H9 (cell line): ENCODE measurements at regions not wholly inside any gene's neighbourhood (a gene's known extent, or its start where the extent isn't known, plus 50 kb on each side); places are given as distances from the start of the nearest gene placed in this dataset.

Experiments
- DNase-seq: peaks from one replicate; pipeline ENCODE4 v3.0.0-alpha.2; 2017
- H2AFZ ChIP-seq: one replicate; pipeline ENCODE4 v1.6.1; 2013; ENCODE audit warnings: mild to moderate bottlenecking, low read length, control low read depth, moderate library complexity
- H2AK5ac ChIP-seq: 2 replicates; pipeline ENCODE4 v1.6.1; 2013; ENCODE audit warnings: low read length, control low read depth, mixed read lengths; ENCODE audit not compliant: insufficient read length
- H2BK120ac ChIP-seq: one replicate; pipeline ENCODE4 v1.6.1; 2013; ENCODE audit warnings: low read depth, mild to moderate bottlenecking, low read length, control low read depth, inconsistent platforms; ENCODE audit not compliant: poor library complexity, severe bottlenecking
- H2BK12ac ChIP-seq: 2 replicates; pipeline ENCODE4 v1.6.1; 2013; ENCODE audit warnings: low read length, control low read depth, mixed read lengths, low read depth; ENCODE audit not compliant: insufficient read length
- H2BK15ac ChIP-seq: 2 replicates; pipeline ENCODE4 v1.6.1; 2013; ENCODE audit warnings: low read depth, low read length, control low read depth
- H2BK20ac ChIP-seq: one replicate; pipeline ENCODE4 v1.6.1; 2013; ENCODE audit warnings: low read depth, mild to moderate bottlenecking, low read length, control low read depth, inconsistent platforms; ENCODE audit not compliant: poor library complexity, severe bottlenecking
- H2BK5ac ChIP-seq: 2 replicates; pipeline ENCODE4 v1.6.1; 2013; ENCODE audit warnings: low read length, control low read depth, mixed read lengths; ENCODE audit not compliant: insufficient read length
- H3K14ac ChIP-seq: 2 replicates; pipeline ENCODE4 v1.6.1; 2013; ENCODE audit warnings: low read length, control low read depth; ENCODE audit not compliant: insufficient read depth
- H3K18ac ChIP-seq: 2 replicates; pipeline ENCODE4 v1.6.1; 2013; ENCODE audit warnings: low read depth, mild to moderate bottlenecking, mixed read lengths, low read length, control low read depth; ENCODE audit not compliant: insufficient read length
- H3K23ac ChIP-seq: 2 replicates; pipeline ENCODE4 v1.6.1; 2013; ENCODE audit warnings: low read length, control low read depth, mixed read lengths, low read depth; ENCODE audit not compliant: insufficient read length
- H3K23me2 ChIP-seq: 2 replicates; pipeline ENCODE4 v1.6.1; 2013; ENCODE audit warnings: low read depth, mild to moderate bottlenecking, mixed read lengths, low read length, control low read depth; ENCODE audit not compliant: insufficient read length, poor library complexity, severe bottlenecking
- H3K27ac ChIP-seq: 2 replicates; pipeline ENCODE4 v1.5.1; 2013; ENCODE audit warnings: low read length, control low read depth, mixed read lengths, low read depth; ENCODE audit not compliant: insufficient read length
- H3K27me3 ChIP-seq: 2 replicates; pipeline ENCODE4 v1.6.1; 2013; ENCODE audit warnings: low read length, control low read depth, inconsistent platforms; ENCODE audit not compliant: insufficient read depth
- H3K4ac ChIP-seq: 2 replicates; pipeline ENCODE4 v1.6.1; 2013; ENCODE audit warnings: low read depth, mild to moderate bottlenecking, control low read depth, inconsistent platforms, low read length, moderate library complexity
- H3K4me1 ChIP-seq: 2 replicates; pipeline ENCODE4 v1.6.1; 2013; ENCODE audit warnings: low read length, control low read depth, inconsistent platforms; ENCODE audit not compliant: insufficient read depth
- H3K4me2 ChIP-seq: 2 replicates; pipeline ENCODE4 v1.6.1; 2013; ENCODE audit warnings: low read length, control low read depth, mixed read lengths; ENCODE audit not compliant: insufficient read length, insufficient read depth
- H3K56ac ChIP-seq: 2 replicates; pipeline ENCODE4 v1.6.1; 2013; ENCODE audit warnings: low read depth, mild to moderate bottlenecking, mixed read lengths, low read length, control low read depth; ENCODE audit not compliant: insufficient read length
- H3K79me1 ChIP-seq: 2 replicates; pipeline ENCODE4 v1.6.1; 2013; ENCODE audit warnings: low read depth, mild to moderate bottlenecking, moderate library complexity, low read length, control low read depth, inconsistent platforms; ENCODE audit not compliant: insufficient read depth, poor library complexity, severe bottlenecking
- H3K79me2 ChIP-seq: 2 replicates; pipeline ENCODE4 v1.6.1; 2013; ENCODE audit warnings: low read length, control low read depth, inconsistent platforms; ENCODE audit not compliant: insufficient read depth
- H3K9ac ChIP-seq: 2 replicates; pipeline ENCODE4 v1.6.1; 2013; ENCODE audit warnings: low read length, control low read depth, mixed read lengths; ENCODE audit not compliant: insufficient read length; ENCODE audit errors: extremely low read depth
- H3K9me3 ChIP-seq: one replicate; pipeline ENCODE4 v1.6.1; 2013; ENCODE audit warnings: low read depth, low read length, inconsistent platforms; ENCODE audit not compliant: control insufficient read depth
- H3T11ph ChIP-seq: one replicate; pipeline ENCODE4 v1.6.1; 2013; ENCODE audit warnings: mild to moderate bottlenecking, low read length, control low read depth, inconsistent platforms
- H4K20me1 ChIP-seq: one replicate; pipeline ENCODE4 v1.6.1; 2013; ENCODE audit not compliant: control insufficient read depth, insufficient read length, insufficient read depth
- H4K5ac ChIP-seq: 2 replicates; pipeline ENCODE4 v1.6.1; 2013; ENCODE audit warnings: low read depth, mild to moderate bottlenecking, mixed read lengths, low read length, control low read depth; ENCODE audit not compliant: insufficient read length
- H4K8ac ChIP-seq: replicated peaks from 2 replicates; pipeline ENCODE4 v1.6.1; 2013; ENCODE audit warnings: low read length, control low read depth, mixed read lengths, low read depth; ENCODE audit not compliant: insufficient read length
- H4K91ac ChIP-seq: 2 replicates; pipeline ENCODE4 v1.6.1; 2013; ENCODE audit warnings: low read depth, mild to moderate bottlenecking, moderate library complexity, mixed read lengths, low read length, control low read depth; ENCODE audit not compliant: insufficient read length
- H3K27ac Mint-ChIP-seq, 3 experiments: 2 replicates in 2 of 3; 3 replicates in 1 of 3; pipeline ENCODE4 v1.8.0; 2020 to 2021; ENCODE audit warnings: mixed read lengths in 3 of 3, mild to moderate bottlenecking in 1 of 3, moderate library complexity in 1 of 3
- H3K27me3 Mint-ChIP-seq: 2 replicates; pipeline ENCODE4 v1.8.0; 2021; ENCODE audit warnings: low read depth, mild to moderate bottlenecking, moderate library complexity, mixed read lengths
- H3K36me3 Mint-ChIP-seq, 3 experiments: 2 replicates in 2 of 3; 3 replicates in 1 of 3; pipeline ENCODE4 v1.8.0; 2020 to 2021; ENCODE audit warnings: low read depth in 3 of 3, mixed read lengths in 3 of 3; ENCODE audit not compliant: insufficient read depth in 1 of 3
- H3K4me1 Mint-ChIP-seq, 2 experiments: 2 replicates each; pipeline ENCODE4 v1.8.0; 2020; ENCODE audit warnings: mixed read lengths in 2 of 2
- H3K4me3 Mint-ChIP-seq, 2 experiments: 2 replicates in 1 of 2; 3 replicates in 1 of 2; pipeline ENCODE4 v1.8.0; 2020 to 2021; ENCODE audit warnings: mild to moderate bottlenecking in 2 of 2, mixed read lengths in 2 of 2, moderate library complexity in 1 of 2
- H3K9me3 Mint-ChIP-seq, 2 experiments: 2 replicates in 1 of 2; 3 replicates in 1 of 2; pipeline ENCODE4 v1.8.0; 2020; ENCODE audit warnings: mild to moderate bottlenecking in 2 of 2, mixed read lengths in 2 of 2, moderate library complexity in 1 of 2
- WGBS: extraction: QIAGEN DNeasy Blood & Tissue Kit; methylation state at CpG from one replicate; pipeline ENCODE4 v1.1.7; 2013; ENCODE audit warnings: missing lambda C conversion rate, low lambda C conversion rate, mixed read lengths; ENCODE audit not compliant: insufficient read length; ENCODE audit errors: extremely low coverage; 5-methylcytosine and 5-hydroxymethylcytosine counted together
- TF ChIP-seq, protein P1 (sequence below): fragments of 200-600 bp; sonication (generic); conservative IDR thresholded peaks from 3 replicates; pipeline ENCODE4 v1.8.0; 2021; ENCODE audit warnings: antibody characterized with exemption, mild to moderate bottlenecking

DNA sequence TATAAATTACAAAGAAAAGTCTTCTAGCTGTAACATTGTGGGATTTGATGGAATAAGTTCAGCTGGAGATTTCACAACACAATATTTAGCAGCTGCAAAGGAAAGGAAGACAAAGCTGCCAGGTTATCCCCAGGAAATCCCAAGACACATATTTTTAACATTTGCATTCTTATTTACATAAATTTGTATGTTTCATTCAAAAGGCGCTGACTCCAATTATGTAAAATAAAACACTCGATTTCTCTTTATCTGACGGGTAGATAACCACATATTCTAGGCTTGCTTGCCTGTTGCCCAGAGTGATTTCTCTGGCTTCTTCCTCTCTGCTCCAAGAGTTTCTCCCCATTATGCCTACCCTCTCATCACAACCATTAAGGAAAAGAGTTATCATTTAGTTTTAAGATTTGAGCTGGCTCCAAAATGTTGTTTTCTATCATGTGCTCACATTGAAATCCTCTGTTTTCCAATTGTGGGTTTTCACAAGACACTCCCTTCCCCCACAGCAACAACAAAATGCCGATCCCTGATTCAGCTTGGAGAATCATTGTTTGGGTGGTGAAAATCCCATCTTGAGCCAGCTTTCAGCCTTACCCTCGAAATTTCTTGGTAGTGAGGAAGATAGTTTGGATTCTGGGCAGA, 128.2 kb upstream of the RASGEF1B start:
- no peak overlapping the region; a peak in 1 of 7 replicates for H3K27ac Mint-ChIP-seq
- DNase-seq: no peak

More for the DNA sequence above, 128.2 kb upstream of the RASGEF1B start:
- Histone ChIP-seq H2AK5ac (no peak overlapping the region), H4K91ac (no peak overlapping the region), H2BK12ac (no peak overlapping the region), H2BK5ac (no peak overlapping the region), H3K27me3 (no peaks in the 10 kb centered on the region), H3K9me3 (no peaks in the 10 kb centered on the region), H3K23me2 (no peaks in the 10 kb centered on the region), H3K79me2 (no peaks in the 10 kb centered on the region), H3K14ac (no peak overlapping the region), H3K4me1 (peaks cover 2% of the 10 kb centered on the region; the same call in 1 of the 2 replicates), H3K23ac (no peak overlapping the region), H2BK15ac (no peak overlapping the region), H3T11ph (no peak overlapping the region), H3K27ac (no peak overlapping the region), H3K4me2 (no peak overlapping the region), H4K8ac (no peak overlapping the region), H3K18ac (no peak overlapping the region), H4K5ac (no peak overlapping the region), H3K9ac (no peak overlapping the region), H4K20me1 (no peaks in the 10 kb centered on the region), H2BK120ac (no peak overlapping the region), H3K4ac (no peak overlapping the region), H2BK20ac (no peak overlapping the region), H3K79me1 (no peaks in the 10 kb centered on the region), H2AFZ (no peak overlapping the region), H3K56ac (no peak overlapping the region)
- Mint-ChIP-seq H3K4me3 (no peak overlapping the region), H3K4me1 (peaks cover 15 to 21% of the 10 kb centered on the region in 2 experiments), H3K27me3 (no peaks in the 10 kb centered on the region), H3K9me3 (no peaks in the 10 kb centered on the region), H3K36me3 (no peaks in the 10 kb centered on the region; a peak in 1 of 7 replicates)
- TF ChIP-seq, protein P1, sequence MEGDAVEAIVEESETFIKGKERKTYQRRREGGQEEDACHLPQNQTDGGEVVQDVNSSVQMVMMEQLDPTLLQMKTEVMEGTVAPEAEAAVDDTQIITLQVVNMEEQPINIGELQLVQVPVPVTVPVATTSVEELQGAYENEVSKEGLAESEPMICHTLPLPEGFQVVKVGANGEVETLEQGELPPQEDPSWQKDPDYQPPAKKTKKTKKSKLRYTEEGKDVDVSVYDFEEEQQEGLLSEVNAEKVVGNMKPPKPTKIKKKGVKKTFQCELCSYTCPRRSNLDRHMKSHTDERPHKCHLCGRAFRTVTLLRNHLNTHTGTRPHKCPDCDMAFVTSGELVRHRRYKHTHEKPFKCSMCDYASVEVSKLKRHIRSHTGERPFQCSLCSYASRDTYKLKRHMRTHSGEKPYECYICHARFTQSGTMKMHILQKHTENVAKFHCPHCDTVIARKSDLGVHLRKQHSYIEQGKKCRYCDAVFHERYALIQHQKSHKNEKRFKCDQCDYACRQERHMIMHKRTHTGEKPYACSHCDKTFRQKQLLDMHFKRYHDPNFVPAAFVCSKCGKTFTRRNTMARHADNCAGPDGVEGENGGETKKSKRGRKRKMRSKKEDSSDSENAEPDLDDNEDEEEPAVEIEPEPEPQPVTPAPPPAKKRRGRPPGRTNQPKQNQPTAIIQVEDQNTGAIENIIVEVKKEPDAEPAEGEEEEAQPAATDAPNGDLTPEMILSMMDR: no peak
- no CpG with 5 or more reads among the region's 5 CpGs for WGBS
